ENCODE measurements at regions not wholly inside any gene's neighbourhood (a gene's known extent, or its start where the extent isn't known, plus 50 kb on each side); places are given as distances from the start of the nearest gene placed in this dataset.

DNA sequence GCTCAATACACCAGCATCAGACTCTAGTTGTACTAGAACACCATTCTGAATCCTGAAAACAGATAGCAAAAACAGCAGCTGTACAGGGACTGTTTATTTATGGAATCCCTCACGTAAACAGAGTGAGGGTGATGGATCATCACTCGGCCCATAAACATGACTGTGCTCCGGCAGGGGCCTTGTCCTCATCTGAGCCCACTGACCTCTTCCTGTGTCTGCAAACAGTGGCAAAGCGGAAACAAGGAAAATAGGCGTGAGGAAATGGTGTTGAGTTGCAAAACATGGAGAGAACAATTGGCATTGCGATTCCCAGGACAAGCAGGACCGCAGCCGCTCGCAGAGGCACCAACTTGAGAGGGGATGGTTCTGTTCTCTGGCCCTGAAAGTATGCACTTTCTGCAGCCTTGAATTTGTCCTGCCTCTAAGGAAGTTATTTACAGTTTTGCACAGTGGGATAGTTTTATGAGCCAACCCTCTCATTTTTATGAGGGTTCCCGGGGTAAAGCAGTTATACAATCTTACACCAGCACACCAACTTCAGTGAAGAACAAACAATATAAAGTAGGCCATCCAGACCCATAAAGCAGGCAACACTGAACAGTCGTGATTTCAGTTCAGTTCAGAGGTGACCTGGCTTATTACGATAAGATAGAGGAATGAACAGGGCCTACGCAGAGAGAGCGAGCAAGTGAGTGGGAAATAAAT is 248.0 kb upstream of the FZD8 start:
- no peak overlapping the region for H2BK5ac ChIP-seq (ENCODE audit: low read length)
- H2BK15ac ChIP-seq (replicated peaks; ENCODE audit: low read depth), result peak overlapping the region; percentile 19
- no peak overlapping the region for H3K4me2 ChIP-seq (ENCODE audit: low read length)
- H3K79me1 ChIP-seq (ENCODE audit: low read length), result no peaks in the 10 kb centered on the region
- no peaks in the 10 kb centered on the region for H3K4me1 ChIP-seq (ENCODE audit: control insufficient read depth, low read depth, low read length)
- no peaks in the 10 kb centered on the region for H3K36me3 ChIP-seq (ENCODE audit: control insufficient read depth, insufficient read depth, low read length)
- H3K4ac ChIP-seq (ENCODE audit: low read depth, low read length), result peak overlapping the region; percentile 17
- H3K56ac ChIP-seq (ENCODE audit: low read length), result no peak overlapping the region
- no peak overlapping the region for H3K4me3 ChIP-seq (ENCODE audit: low read length)
- no peak overlapping the region for H2BK120ac ChIP-seq (ENCODE audit: low read depth, low read length)
- no peak overlapping the region for H3K9ac ChIP-seq (ENCODE audit: low read length)
- H4K8ac ChIP-seq (ENCODE audit: low read depth, low read length), result no peak overlapping the region
- no peak for DNase-seq
- no peaks in the 10 kb centered on the region for H3K79me2 ChIP-seq (ENCODE audit: control insufficient read depth, insufficient read depth, low read length)
- H3K27ac ChIP-seq (ENCODE audit: low read depth, low read length), result no peak overlapping the region
- no peaks in the 10 kb centered on the region for H3K27me3 ChIP-seq (ENCODE audit: insufficient read depth, low read length, poor library complexity)
- WGBS (ENCODE audit: extremely low coverage, insufficient coverage, low lambda C conversion rate), result no CpG with 5 or more reads among the region's 14 CpGs
- no peak overlapping the region for H3K23ac ChIP-seq (ENCODE audit: low read length)
- no peak overlapping the region for H3K18ac ChIP-seq (ENCODE audit: low read length)
- no peak overlapping the region for H4K5ac ChIP-seq (ENCODE audit: low read length)
- H2AK5ac ChIP-seq (ENCODE audit: low read length), result no peak overlapping the region

- Histone ChIP-seq H3K4me3 (ENCODE audit: low read length) (no peak overlapping the region), H2AK5ac (ENCODE audit: low read length) (no peak overlapping the region), H4K8ac (ENCODE audit: low read depth, low read length) (no peak overlapping the region), H3K23ac (ENCODE audit: low read length) (no peak overlapping the region), H3K4ac (ENCODE audit: low read depth, low read length) (no peak overlapping the region), H3K27ac (ENCODE audit: low read depth, low read length) (no peak overlapping the region), H3K4me2 (ENCODE audit: low read length) (no peak overlapping the region), H3K18ac (ENCODE audit: low read length) (no peak overlapping the region), H3K56ac (ENCODE audit: low read length) (no peak overlapping the region), H3K9ac (ENCODE audit: low read length) (no peak overlapping the region), H3K36me3 (ENCODE audit: control insufficient read depth, insufficient read depth, low read length) (no peaks in the 10 kb centered on the region), H2BK5ac (ENCODE audit: low read length) (no peak overlapping the region), H4K5ac (ENCODE audit: low read length) (no peak overlapping the region), H3K79me2 (ENCODE audit: control insufficient read depth, insufficient read depth, low read length) (no peaks in the 10 kb centered on the region), H3K79me1 (ENCODE audit: low read length) (no peaks in the 10 kb centered on the region), H2BK15ac (replicated peaks; ENCODE audit: low read depth) (no peak overlapping the region), H2BK120ac (ENCODE audit: low read depth, low read length) (no peak overlapping the region), H3K27me3 (ENCODE audit: insufficient read depth, low read length, poor library complexity) (no peaks in the 10 kb centered on the region), H3K4me1 (ENCODE audit: control insufficient read depth, low read depth, low read length) (peaks cover 2% of the 10 kb centered on the region)
- DNase-seq, result no peak
- no CpG with 5 or more reads among the region's 2 CpGs for WGBS (ENCODE audit: extremely low coverage, insufficient coverage, low lambda C conversion rate)
Measured at GRCh38 chr10:35889226-35889625, 247.1 kb upstream of the FZD8 start.

DNA sequence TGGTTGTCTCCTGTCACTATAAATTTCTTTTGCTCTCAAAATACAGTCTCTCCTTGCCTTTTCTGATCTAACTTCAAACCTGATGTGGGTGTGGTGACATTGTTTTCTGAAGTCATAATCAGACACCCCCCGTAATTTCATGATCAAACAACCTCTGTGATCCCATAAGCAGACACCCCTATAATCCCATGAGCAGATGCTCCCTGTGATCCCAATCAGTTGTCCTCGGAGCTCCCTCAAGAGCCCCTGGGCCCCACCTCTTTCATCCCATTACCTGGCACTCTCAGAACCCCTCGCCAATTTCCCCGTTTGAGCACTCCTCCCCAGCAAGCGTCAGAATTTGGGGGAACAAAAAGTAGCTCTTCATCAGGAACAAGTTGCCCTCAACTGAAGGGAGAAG is 246.3 kb upstream of the FZD8 start:
- WGBS (ENCODE audit: extremely low coverage, insufficient coverage, low lambda C conversion rate), result no CpG with 5 or more reads among the region's 5 CpGs
- Histone ChIP-seq H2BK120ac (ENCODE audit: low read depth, low read length) (no peak overlapping the region), H3K27ac (ENCODE audit: low read depth, low read length) (no peak overlapping the region), H3K36me3 (ENCODE audit: control insufficient read depth, insufficient read depth, low read length) (no peaks in the 10 kb centered on the region), H2BK5ac (ENCODE audit: low read length) (no peak overlapping the region), H4K8ac (ENCODE audit: low read depth, low read length) (no peak overlapping the region), H3K79me2 (ENCODE audit: control insufficient read depth, insufficient read depth, low read length) (no peaks in the 10 kb centered on the region), H3K56ac (ENCODE audit: low read length) (no peak overlapping the region), H3K9ac (ENCODE audit: low read length) (no peak overlapping the region), H2BK15ac (replicated peaks; ENCODE audit: low read depth) (peak overlapping the region; percentile 8), H3K79me1 (ENCODE audit: low read length) (no peaks in the 10 kb centered on the region), H3K4ac (ENCODE audit: low read depth, low read length) (no peak overlapping the region), H3K4me3 (ENCODE audit: low read length) (no peak overlapping the region), H3K4me2 (ENCODE audit: low read length) (no peak overlapping the region), H3K27me3 (ENCODE audit: insufficient read depth, low read length, poor library complexity) (no peaks in the 10 kb centered on the region), H4K5ac (ENCODE audit: low read length) (no peak overlapping the region), H3K18ac (ENCODE audit: low read length) (peak overlapping the region; percentile 12), H2AK5ac (ENCODE audit: low read length) (no peak overlapping the region), H3K23ac (ENCODE audit: low read length) (no peak overlapping the region), H3K4me1 (ENCODE audit: control insufficient read depth, low read depth, low read length) (peaks cover 7% of the 10 kb centered on the region)
- DNase-seq, result no peak

- H4K8ac ChIP-seq (ENCODE audit: low read depth, low read length), result no peak overlapping the region
- H3K79me1 ChIP-seq (ENCODE audit: low read length), result no peaks in the 10 kb centered on the region
- no peaks in the 10 kb centered on the region for H3K27me3 ChIP-seq (ENCODE audit: insufficient read depth, low read length, poor library complexity)
- no peak overlapping the region for H2BK120ac ChIP-seq (ENCODE audit: low read depth, low read length)
- no peak overlapping the region for H3K9ac ChIP-seq (ENCODE audit: low read length)
- H3K4ac ChIP-seq (ENCODE audit: low read depth, low read length), result no peak overlapping the region
- H3K18ac ChIP-seq (ENCODE audit: low read length), result no peak overlapping the region
- H3K4me3 ChIP-seq (ENCODE audit: low read length), result no peak overlapping the region
- H3K27ac ChIP-seq (ENCODE audit: low read depth, low read length), result no peak overlapping the region
- H2AK5ac ChIP-seq (ENCODE audit: low read length), result no peak overlapping the region
- H3K23ac ChIP-seq (ENCODE audit: low read length), result no peak overlapping the region
- H2BK5ac ChIP-seq (ENCODE audit: low read length), result no peak overlapping the region
- no peaks in the 10 kb centered on the region for H3K36me3 ChIP-seq (ENCODE audit: control insufficient read depth, insufficient read depth, low read length)
- no peak overlapping the region for H3K4me2 ChIP-seq (ENCODE audit: low read length)
- no peaks in the 10 kb centered on the region for H3K79me2 ChIP-seq (ENCODE audit: control insufficient read depth, insufficient read depth, low read length)
- no peak overlapping the region for H4K5ac ChIP-seq (ENCODE audit: low read length)
- no peak overlapping the region for H2BK15ac ChIP-seq (replicated peaks; ENCODE audit: low read depth)
- peaks cover 7% of the 10 kb centered on the region for H3K4me1 ChIP-seq (ENCODE audit: control insufficient read depth, low read depth, low read length)
- no CpG with 5 or more reads among the region's 6 CpGs for WGBS (ENCODE audit: extremely low coverage, insufficient coverage, low lambda C conversion rate)
- H3K56ac ChIP-seq (ENCODE audit: low read length), result no peak overlapping the region
- no peak for DNase-seq
Measured at GRCh38 chr10:35887685-35888084, 245.6 kb upstream of the FZD8 start.

DNA sequence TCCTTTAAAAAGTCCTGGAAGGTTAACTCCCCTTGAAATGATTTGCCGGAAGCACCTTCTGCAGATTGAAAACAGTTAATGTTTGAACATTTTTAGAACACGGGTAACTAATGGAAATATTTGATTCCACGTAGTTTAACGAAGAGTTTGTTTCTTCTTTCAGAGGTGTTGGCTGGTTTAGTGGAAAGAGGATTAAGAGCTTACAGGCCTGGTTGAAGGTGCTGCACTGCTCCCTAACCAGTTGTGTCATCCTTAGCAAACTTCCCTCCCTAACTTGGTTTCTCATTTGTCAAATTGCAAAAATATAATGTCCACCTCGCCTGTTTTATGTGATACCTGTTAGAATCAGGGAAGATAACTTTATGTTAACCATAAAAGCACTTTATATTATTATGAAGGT is 243.0 kb upstream of the FZD8 start:
- Histone ChIP-seq H3K4me3 (ENCODE audit: low read length) (no peak overlapping the region), H3K79me1 (ENCODE audit: low read length) (no peaks in the 10 kb centered on the region), H3K9ac (ENCODE audit: low read length) (no peak overlapping the region), H2BK15ac (replicated peaks; ENCODE audit: low read depth) (no peak overlapping the region), H3K4me1 (ENCODE audit: control insufficient read depth, low read depth, low read length) (peaks cover 7% of the 10 kb centered on the region), H3K27ac (ENCODE audit: low read depth, low read length) (peak overlapping the region; percentile 36), H3K36me3 (ENCODE audit: control insufficient read depth, insufficient read depth, low read length) (no peaks in the 10 kb centered on the region), H2AK5ac (ENCODE audit: low read length) (no peak overlapping the region), H3K18ac (ENCODE audit: low read length) (no peak overlapping the region), H4K8ac (ENCODE audit: low read depth, low read length) (no peak overlapping the region), H2BK120ac (ENCODE audit: low read depth, low read length) (no peak overlapping the region), H2BK5ac (ENCODE audit: low read length) (no peak overlapping the region), H3K4ac (ENCODE audit: low read depth, low read length) (no peak overlapping the region), H3K4me2 (ENCODE audit: low read length) (no peak overlapping the region), H4K5ac (ENCODE audit: low read length) (no peak overlapping the region), H3K27me3 (ENCODE audit: insufficient read depth, low read length, poor library complexity) (no peaks in the 10 kb centered on the region), H3K79me2 (ENCODE audit: control insufficient read depth, insufficient read depth, low read length) (no peaks in the 10 kb centered on the region), H3K56ac (ENCODE audit: low read length) (no peak overlapping the region), H3K23ac (ENCODE audit: low read length) (no peak overlapping the region)
- WGBS (ENCODE audit: extremely low coverage, insufficient coverage, low lambda C conversion rate), result no CpG with 5 or more reads among the region's 5 CpGs
- DNase-seq, result no peak

DNA sequence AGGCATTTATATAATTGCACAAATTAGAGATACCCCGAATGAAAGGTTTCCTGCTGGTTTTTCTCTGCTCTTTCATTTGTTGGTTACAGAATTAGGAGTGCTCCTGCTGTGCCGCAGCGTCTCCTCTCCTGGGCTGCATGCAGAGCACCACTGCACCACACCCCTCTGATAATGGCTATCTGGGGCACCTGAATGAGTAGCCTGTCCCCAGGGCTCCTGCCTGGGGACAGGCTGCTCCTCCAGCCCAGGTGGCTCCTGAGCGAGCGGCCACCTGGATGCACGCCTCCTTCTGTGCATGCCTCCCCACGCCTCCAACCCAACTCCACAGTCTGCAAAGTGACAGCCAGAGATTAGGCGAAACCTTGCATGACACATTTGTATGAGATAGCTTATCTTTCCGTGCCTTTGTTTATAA is 242.6 kb upstream of the FZD8 start:
- Histone ChIP-seq H3K4ac (ENCODE audit: low read depth, low read length) (no peak overlapping the region), H3K23ac (ENCODE audit: low read length) (no peak overlapping the region), H3K27me3 (ENCODE audit: insufficient read depth, low read length, poor library complexity) (no peaks in the 10 kb centered on the region), H3K18ac (ENCODE audit: low read length) (no peak overlapping the region), H3K4me3 (ENCODE audit: low read length) (no peak overlapping the region), H2BK5ac (ENCODE audit: low read length) (no peak overlapping the region), H2BK15ac (replicated peaks; ENCODE audit: low read depth) (no peak overlapping the region), H2AK5ac (ENCODE audit: low read length) (no peak overlapping the region), H3K4me2 (ENCODE audit: low read length) (no peak overlapping the region), H3K36me3 (ENCODE audit: control insufficient read depth, insufficient read depth, low read length) (no peaks in the 10 kb centered on the region), H3K27ac (ENCODE audit: low read depth, low read length) (no peak overlapping the region), H3K4me1 (ENCODE audit: control insufficient read depth, low read depth, low read length) (peaks cover 7% of the 10 kb centered on the region), H4K8ac (ENCODE audit: low read depth, low read length) (no peak overlapping the region), H3K79me1 (ENCODE audit: low read length) (no peaks in the 10 kb centered on the region), H2BK120ac (ENCODE audit: low read depth, low read length) (no peak overlapping the region), H3K79me2 (ENCODE audit: control insufficient read depth, insufficient read depth, low read length) (no peaks in the 10 kb centered on the region), H4K5ac (ENCODE audit: low read length) (no peak overlapping the region), H3K56ac (ENCODE audit: low read length) (no peak overlapping the region), H3K9ac (ENCODE audit: low read length) (no peak overlapping the region)
- DNase-seq, result peak; percentile 94
- no CpG with 5 or more reads among the region's 9 CpGs for WGBS (ENCODE audit: extremely low coverage, insufficient coverage, low lambda C conversion rate)
